ENCODE measurements at regions not wholly inside any gene's neighbourhood (a gene's known extent, or its start where the extent isn't known, plus 50 kb on each side); places are given as distances from the start of the nearest gene placed in this dataset.

DNA sequence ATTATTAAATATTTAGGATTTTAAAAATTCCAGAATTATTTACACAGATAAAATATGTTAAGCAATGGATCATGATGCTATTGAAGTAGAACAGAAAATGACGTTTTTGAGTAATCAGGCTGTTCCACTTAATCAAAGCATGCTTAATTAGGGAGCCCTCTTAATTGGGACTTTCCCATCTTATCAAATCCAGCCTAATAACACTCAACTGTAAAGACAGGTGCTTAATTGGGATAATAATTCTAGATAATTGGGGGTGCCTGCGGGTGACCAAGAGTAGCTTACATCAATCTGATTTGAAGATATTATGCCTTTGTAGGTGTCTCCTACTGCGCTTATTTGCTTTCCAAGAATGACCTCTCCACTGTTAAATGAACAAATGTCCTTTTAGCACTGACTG, 742.2 kb upstream of the SLITRK6 start:
- 72 to 82% (median 78%) methylated on average over 3 of the region's 3 CpGs for WGBS, 3 donors
- TF ChIP-seq, protein P1, sequence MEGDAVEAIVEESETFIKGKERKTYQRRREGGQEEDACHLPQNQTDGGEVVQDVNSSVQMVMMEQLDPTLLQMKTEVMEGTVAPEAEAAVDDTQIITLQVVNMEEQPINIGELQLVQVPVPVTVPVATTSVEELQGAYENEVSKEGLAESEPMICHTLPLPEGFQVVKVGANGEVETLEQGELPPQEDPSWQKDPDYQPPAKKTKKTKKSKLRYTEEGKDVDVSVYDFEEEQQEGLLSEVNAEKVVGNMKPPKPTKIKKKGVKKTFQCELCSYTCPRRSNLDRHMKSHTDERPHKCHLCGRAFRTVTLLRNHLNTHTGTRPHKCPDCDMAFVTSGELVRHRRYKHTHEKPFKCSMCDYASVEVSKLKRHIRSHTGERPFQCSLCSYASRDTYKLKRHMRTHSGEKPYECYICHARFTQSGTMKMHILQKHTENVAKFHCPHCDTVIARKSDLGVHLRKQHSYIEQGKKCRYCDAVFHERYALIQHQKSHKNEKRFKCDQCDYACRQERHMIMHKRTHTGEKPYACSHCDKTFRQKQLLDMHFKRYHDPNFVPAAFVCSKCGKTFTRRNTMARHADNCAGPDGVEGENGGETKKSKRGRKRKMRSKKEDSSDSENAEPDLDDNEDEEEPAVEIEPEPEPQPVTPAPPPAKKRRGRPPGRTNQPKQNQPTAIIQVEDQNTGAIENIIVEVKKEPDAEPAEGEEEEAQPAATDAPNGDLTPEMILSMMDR (IDR thresholded peaks at IDR 0.05): no peak

DNA sequence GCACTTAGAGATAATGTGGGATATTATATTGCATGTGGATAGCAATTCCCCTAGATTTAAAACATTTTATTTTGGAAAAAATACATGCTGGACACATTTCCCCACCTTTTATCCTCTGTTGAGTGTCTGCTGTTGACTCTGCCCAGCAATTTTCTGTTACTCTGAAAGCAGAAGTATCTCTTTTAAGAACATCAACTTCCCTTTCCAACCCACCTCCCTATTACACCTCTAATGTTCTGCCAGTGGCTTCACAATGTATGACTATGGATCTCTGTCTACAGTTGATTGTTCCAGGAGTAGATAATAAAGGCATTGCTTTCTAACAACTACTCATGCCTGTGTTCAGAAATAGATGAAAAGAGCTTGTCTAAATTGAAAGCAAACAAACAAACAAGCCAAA, 754.8 kb upstream of the SLITRK6 start:
- TF ChIP-seq, protein P1 (IDR thresholded peaks at IDR 0.05): no peak
- Histone ChIP-seq H3K4me3 (no peak overlapping the region), H3K27ac (no peak overlapping the region), H3K9me3 (no peaks in the 10 kb centered on the region), H3K36me3 (ENCODE audit: insufficient read depth in 1 of 2, low read depth in 1 of 2) (no peaks in the 10 kb centered on the region), H3K27me3 (ENCODE audit: insufficient read depth in 3 of 3, low read length in 2 of 3) (no peaks in the 10 kb centered on the region), H3K4me1 (no peaks in the 10 kb centered on the region)
- DNase-seq (no peak), ATAC-seq (no peak)
- intact Hi-C loops (cut with DNase I): no loop called here

More for the DNA sequence above, 742.2 kb upstream of the SLITRK6 start:
- DNase-seq: no peak
- no peak overlapping the region for H3K27ac ChIP-seq
- ATAC-seq: no peak
- H3K9me3 ChIP-seq: peaks cover 5% of the 10 kb centered on the region
- no peaks in the 10 kb centered on the region for H3K4me1 ChIP-seq
- no peak overlapping the region for H3K4me3 ChIP-seq
- H3K36me3 ChIP-seq (ENCODE audit: insufficient read depth in 1 of 2, low read depth in 1 of 2): no peaks in the 10 kb centered on the region
- H3K27me3 ChIP-seq (ENCODE audit: insufficient read depth in 3 of 3, low read length in 2 of 3): no peaks in the 10 kb centered on the region
- intact Hi-C loops (cut with DNase I): no loop called here

DNA sequence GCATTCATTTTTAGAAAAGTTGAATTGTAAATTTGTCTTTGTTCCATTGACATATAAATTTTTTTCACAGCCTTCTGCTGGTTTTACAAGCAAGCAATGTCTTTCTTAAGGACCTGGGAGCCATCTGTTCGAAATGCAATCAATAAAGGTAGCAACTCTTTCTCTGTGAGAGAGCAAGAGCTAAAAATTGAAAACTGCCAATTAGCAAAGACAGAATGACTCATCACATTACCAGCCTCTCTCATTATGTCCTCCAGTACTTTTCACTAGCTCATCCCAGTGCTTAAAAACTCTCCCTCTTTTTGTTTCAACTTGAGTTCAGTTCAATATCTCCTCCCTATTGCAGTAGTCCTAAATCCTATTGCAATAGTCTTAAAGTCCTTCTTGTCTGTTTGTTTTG, 760.7 kb upstream of the SLITRK6 start:
- H3K9me3 ChIP-seq: no peaks in the 10 kb centered on the region
- H3K27me3 ChIP-seq (ENCODE audit: insufficient read depth in 3 of 3, low read length in 2 of 3): no peaks in the 10 kb centered on the region
- no peaks in the 10 kb centered on the region for H3K4me1 ChIP-seq
- intact Hi-C loops (cut with DNase I): no loop called here
- ATAC-seq (no peak), DNase-seq (no peak)
- 36 to 65% (median 57%) methylated on average over 1 of the region's 1 CpG for WGBS, 3 donors
- TF ChIP-seq, protein P1 (IDR thresholded peaks at IDR 0.05): no peak
- H3K4me3 ChIP-seq: no peak overlapping the region
- no peak overlapping the region for H3K27ac ChIP-seq
- no peaks in the 10 kb centered on the region for H3K36me3 ChIP-seq (ENCODE audit: insufficient read depth in 1 of 2, low read depth in 1 of 2)

DNA sequence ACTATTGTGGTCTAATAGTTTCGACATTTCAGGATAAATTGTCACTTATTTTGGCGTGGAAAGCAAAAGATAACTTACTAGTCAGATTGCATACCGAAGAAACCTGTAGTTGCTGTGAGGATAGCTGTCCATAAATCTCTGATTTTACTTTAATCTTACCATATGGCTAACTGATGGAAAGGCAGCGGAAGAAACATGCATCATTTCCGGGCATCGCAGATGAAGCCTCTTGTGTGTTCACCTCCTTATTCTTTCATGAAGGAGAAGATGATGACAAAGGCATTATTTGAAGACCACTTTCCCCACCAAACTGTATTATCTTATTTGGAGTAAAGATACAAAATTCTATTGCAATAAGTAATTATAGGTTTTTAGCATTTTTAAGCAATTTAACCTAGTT, 763.6 kb upstream of the SLITRK6 start:
- TF ChIP-seq, protein P1 (IDR thresholded peaks at IDR 0.05): no peak
- 92 to 95% (median 93%) methylated on average over 6 of the region's 6 CpGs for WGBS, 3 donors
- Histone ChIP-seq H3K27ac (no peak overlapping the region), H3K36me3 (ENCODE audit: insufficient read depth in 1 of 2, low read depth in 1 of 2) (no peaks in the 10 kb centered on the region), H3K27me3 (ENCODE audit: insufficient read depth in 3 of 3, low read length in 2 of 3) (no peaks in the 10 kb centered on the region), H3K4me3 (no peak overlapping the region), H3K4me1 (no peaks in the 10 kb centered on the region), H3K9me3 (no peaks in the 10 kb centered on the region)
- no peak for ATAC-seq
- intact Hi-C loops (cut with DNase I): no loop called here
- DNase-seq: no peak

DNA sequence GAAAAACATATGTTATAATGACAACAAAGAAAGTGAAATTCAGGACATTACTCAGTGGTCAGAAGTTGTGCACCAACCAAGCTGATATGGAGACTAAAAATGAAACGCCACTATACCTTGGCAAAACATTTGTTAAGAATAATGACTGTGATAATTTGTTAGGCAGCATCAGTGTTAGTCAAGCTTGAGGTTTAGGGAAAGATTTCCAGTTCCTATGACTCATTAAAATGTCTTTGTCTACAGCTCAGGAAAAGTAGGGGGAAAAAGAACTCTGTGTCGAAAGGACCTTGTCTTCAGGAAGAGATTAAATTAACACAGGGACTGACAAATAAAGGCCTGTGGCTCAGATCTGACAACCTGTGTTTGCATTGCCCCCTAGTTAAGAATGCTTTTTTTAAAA, 764.1 kb upstream of the SLITRK6 start:
- Histone ChIP-seq H3K36me3 (ENCODE audit: insufficient read depth in 1 of 2, low read depth in 1 of 2) (no peaks in the 10 kb centered on the region), H3K9me3 (no peaks in the 10 kb centered on the region), H3K4me3 (no peak overlapping the region), H3K4me1 (no peaks in the 10 kb centered on the region), H3K27me3 (ENCODE audit: insufficient read depth in 3 of 3, low read length in 2 of 3) (no peaks in the 10 kb centered on the region), H3K27ac (no peak overlapping the region)
- TF ChIP-seq, protein P1 (IDR thresholded peaks at IDR 0.05): no peak
- intact Hi-C loops (cut with DNase I): no loop called here
- WGBS, 3 donors: 49 to 66% (median 65%) methylated on average over 2 of the region's 2 CpGs
- no peak for ATAC-seq
- DNase-seq: no peak
